ENCODE measurements at regions not wholly inside any gene's neighbourhood (a gene's known extent, or its start where the extent isn't known, plus 50 kb on each side); places are given as distances from the start of the nearest gene placed in this dataset.
"Not testable (repeated sequence)": the region's sequence is repeated elsewhere in the genome, so short reads cannot be mapped to it uniquely, and the experiment has no call there.

DNA sequence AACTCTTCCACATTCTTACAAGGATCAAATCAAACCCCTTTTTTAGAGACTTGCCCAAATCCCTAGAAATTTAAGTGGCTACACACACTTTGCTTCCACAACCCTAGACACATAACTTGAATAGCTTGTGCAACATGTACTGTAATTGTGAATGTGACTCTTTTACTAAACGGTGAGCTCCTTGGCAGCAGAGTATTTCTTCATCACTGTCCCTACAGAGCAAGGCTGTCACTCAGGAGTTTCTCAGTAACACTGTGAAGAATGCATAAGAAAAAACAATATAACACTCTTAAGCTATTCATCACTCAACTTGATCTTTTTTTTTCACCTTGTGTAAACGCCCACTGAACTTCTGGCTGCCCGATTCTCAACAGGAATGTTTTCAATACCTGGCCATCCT is 53.8 kb upstream of the ADAMTS18 start:
- intact Hi-C loops (cut with micrococcal nuclease), result no loop called here

- intact Hi-C loops (cut with micrococcal nuclease), result no loop called here
These were observed 56.3 kb upstream of the ADAMTS18 start for GRCh38 chr16:77491091-77491490.

GRCh38 chr16:77496934-77497333 is 62.1 kb upstream of the ADAMTS18 start:
- intact Hi-C loops (cut with micrococcal nuclease), result no loop called here

GRCh38 chr16:77499373-77500285 is 64.8 kb upstream of the ADAMTS18 start:
- intact Hi-C loops (cut with micrococcal nuclease), result no loop called here

DNA sequence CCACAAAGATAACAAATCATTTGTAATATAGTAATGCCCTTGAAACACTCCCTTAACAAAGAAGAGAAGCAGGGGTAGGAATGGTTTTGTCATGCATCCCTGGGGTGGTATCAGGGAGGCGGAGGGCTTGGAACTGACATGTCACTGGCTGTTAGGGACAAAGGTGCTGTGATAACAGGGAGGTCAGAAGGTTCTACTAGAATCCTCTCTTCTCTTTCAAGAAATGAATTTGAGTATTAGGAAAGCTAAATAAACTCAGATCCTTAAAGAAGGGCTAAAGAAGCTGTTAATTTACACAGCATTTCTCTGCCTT is 65.4 kb upstream of the ADAMTS18 start:
- intact Hi-C loops (cut with micrococcal nuclease), result no loop called here

DNA sequence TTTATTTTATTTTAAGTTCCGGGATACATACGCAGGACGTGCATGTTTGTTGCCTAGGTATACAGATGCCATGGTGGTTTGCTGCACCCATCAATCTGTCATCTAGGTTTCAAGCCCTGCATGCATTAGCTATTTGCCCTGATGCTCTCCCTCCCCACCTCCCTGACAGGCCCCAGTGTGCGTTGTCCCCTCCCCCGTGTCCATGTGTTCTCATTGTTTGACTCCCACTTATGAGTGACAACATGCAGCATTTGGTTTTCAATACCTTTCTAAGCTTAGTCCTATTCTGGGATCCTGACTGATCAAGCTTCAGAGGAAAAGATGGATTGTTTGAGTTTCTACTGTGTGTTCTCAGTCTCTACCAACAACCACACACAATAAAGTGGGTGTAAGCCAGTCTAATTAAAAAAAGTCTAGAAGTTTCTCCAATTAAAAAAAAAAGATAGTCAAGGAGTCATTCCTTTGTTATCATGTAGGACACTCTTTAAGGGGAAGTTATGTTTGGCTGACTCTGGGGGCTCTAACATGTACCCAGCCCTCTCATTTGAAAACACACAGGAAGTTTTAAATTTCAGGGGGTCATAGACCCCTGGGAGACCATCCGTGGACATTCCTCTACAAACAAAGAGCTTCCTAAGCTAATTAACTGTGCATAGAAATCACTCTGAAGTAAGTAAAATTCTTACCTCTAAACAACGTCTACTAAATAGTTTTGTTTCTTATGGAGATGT is 66.3 kb upstream of the ADAMTS18 start:
- intact Hi-C loops (cut with micrococcal nuclease), result no loop called here

DNA sequence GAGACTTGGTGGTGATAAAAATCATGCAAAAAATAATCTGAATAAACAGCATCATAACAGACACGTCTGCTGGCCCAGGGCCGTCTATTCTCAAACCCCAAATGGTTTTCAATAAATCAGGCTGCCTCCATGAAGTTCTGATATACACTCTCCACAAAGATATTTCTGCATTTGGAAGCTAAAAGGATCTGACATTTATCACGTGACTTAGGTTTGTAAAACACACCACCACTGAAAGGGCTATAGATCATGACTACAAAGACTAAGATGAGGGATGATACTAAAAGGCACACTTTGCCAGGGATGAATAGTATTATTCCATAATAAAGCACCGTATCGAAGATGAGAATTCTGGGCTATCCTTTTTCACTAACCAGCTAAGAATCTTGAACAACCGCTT is 67.6 kb upstream of the ADAMTS18 start:
- intact Hi-C loops (cut with micrococcal nuclease), result no loop called here

- intact Hi-C loops (cut with micrococcal nuclease), result not testable (repeated sequence)
These were observed 71.7 kb upstream of the ADAMTS18 start for GRCh38 chr16:77506492-77506891.

- intact Hi-C loops (cut with micrococcal nuclease), result no loop called here
These were observed 74.2 kb upstream of the ADAMTS18 start for GRCh38 chr16:77509051-77509450.

DNA sequence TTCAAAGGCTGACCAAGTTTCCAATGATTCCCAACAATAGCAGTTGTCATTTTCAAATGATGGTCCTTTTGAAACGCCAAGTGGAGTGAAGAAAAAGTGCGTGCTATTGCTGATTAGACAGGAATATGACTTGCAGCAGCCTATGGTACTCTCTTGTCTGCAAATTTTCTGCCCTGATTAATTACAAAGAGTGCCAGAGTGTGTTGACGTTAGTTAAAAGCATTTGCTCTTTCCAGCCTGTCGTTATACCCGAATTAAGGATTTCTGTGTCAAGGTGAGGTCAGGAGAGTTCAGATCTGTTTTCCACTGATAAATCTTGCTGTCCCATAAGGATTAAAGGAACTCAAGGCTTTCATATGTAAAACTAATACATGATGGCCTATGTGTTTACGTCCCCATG is 75.0 kb upstream of the ADAMTS18 start:
- intact Hi-C loops (cut with micrococcal nuclease), result no loop called here

GRCh38 chr16:77511053-77511452 is 76.2 kb upstream of the ADAMTS18 start:
- intact Hi-C loops (cut with micrococcal nuclease), result no loop called here

GRCh38 chr16:77514500-77515220 is 79.8 kb upstream of the ADAMTS18 start:
- intact Hi-C loops (cut with micrococcal nuclease), result no loop called here

DNA sequence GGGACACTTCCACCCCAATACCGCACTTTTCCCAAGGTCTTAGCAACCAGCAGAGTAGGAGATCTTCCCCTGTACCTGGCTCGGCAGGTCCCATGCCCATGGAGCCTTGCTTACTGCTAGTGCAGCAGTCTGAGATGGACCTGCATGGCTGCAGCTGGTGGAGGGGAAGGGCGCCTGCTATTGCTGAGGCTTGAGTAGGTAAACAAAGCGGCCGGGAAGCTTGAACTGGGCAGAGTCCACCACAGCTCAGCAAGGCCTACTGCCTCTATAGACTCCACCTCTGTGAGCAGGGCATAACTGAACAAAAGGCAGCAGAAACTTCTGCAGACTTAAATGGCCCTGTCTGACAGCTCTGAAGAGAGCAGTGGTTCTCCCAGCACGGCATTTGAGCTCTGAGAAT is 90.4 kb upstream of the ADAMTS18 start:
- intact Hi-C loops (cut with micrococcal nuclease), result not testable (repeated sequence)

DNA sequence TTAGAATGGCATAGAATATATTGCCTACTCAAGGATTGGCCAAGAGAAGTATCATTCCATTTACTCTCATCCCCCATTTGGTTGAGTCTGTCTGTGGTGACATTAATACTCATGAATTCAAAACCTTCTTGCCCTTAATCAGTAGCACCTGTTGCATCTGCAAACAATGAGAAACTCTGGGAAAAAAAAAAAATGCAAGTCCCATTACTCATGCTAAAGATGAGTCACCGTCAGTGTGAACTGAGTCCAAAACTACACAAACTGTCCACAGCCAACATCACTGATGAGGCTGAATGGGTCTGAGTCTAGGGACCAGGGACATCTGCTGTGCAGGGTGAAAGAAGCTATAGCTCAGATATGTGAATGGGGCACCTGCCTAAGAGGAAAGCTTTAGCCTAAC is 96.9 kb upstream of the ADAMTS18 start:
- intact Hi-C loops (cut with micrococcal nuclease), result no loop called here

DNA sequence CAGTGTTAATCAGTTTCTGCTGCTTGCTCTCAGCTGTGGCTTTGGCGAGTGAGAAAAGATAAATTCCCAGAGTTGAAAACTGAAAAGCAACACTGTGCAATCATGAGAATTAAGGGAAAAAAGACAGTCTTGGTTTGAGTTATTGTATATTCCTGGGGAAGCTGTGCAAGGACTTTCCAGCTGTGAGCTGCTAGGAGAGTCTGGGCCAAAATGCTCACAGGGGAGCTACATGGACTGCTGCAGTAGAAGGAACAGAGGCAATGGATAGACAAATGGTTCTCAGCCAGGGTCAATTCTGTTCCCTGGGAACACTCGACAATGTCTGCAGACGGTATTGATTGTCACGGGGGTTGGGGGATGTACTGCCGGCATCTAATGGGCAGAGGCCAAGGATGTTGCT is 102.0 kb upstream of the ADAMTS18 start:
- intact Hi-C loops (cut with micrococcal nuclease), result no loop called here

DNA sequence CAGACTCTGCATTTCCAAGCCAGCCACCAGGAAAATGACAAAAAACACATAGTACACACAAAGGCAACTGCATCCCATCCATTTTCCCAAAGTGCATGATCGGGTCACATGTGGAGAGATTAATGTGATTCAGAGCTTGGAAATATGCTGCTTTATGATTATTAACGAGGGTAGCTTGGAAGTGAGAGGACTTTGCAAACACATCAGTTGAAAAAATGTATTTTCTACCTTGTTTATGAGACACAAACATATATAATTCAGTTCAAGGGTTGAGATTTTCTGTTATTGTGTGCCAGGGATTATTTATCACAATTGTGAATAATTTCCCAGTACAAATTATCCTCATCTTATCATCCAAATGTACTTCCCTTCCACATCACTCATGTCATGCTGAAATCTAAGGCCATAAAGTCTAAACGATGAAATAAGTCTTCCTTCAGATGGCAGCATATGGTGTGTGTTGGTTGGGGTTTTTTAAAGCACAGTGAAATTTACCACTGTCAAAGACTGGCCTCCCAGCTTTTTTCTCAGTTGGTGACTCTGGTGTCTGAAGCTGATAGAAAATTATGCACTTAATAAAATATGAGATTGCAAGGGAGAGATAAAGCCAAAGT is 104.7 kb upstream of the ADAMTS18 start:
- intact Hi-C loops (cut with micrococcal nuclease), result no loop called here

- intact Hi-C loops (cut with micrococcal nuclease), result no loop called here
These were observed 105.8 kb upstream of the ADAMTS18 start for GRCh38 chr16:77540646-77541045.

- intact Hi-C loops (cut with micrococcal nuclease), result no loop called here
These were observed 106.3 kb upstream of the ADAMTS18 start for GRCh38 chr16:77541165-77541564.

DNA sequence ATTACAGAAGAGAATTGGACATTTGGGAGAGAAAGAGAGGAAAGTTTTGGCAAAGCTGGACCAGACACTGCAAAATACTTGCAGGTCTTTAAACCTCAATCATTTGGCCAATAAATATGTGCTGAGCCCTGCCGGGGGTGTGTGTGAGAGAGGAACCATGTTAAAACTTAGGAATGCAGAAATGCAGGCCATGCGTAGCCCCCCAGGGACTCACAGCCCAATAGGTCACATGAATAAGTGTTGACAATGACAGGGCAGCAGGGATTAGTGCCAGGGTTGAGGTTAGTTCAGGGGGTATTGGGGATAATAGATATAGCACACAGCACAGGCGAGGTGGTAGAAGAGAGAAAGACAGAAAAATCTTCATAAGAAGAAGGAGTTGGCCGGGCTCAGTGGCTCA is 113.3 kb upstream of the ADAMTS18 start:
- intact Hi-C loops (cut with micrococcal nuclease), result no loop called here

GRCh38 chr16:77548766-77549165 is 113.9 kb upstream of the ADAMTS18 start:
- intact Hi-C loops (cut with micrococcal nuclease), result no loop called here

GRCh38 chr16:77549876-77550275 is 115.0 kb upstream of the ADAMTS18 start:
- intact Hi-C loops (cut with micrococcal nuclease), result no loop called here

DNA sequence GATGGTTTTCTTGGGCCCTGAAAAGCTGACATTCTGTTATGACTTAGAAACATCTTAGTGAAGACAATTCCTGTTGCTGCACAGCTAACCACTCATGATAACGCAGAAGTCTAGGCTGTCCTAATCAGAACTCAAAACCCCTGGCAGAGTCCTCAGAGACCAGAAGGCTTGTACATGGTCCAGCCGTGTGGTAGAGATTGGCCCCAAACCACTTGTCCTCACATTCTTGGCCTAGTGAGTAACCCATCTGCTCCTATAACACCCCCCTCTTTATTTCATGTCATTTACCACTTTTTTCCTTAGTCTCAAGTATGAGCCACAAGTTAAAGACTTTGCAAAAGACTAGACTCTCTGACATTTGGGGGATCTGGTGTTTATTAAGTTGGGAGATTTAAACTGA is 116.5 kb upstream of the ADAMTS18 start:
- intact Hi-C loops (cut with micrococcal nuclease), result no loop called here

Data from T-helper 2 cell treated with Interferon-gamma antibody and Interleukin-4, amounts not matched to agents 100 ng/mL and 5 ng/mL, for 36 hours (primary cell).